HCT116 (cell line): ENCODE measurements at regions not wholly inside any gene's neighbourhood (a gene's known extent, or its start where the extent isn't known, plus 50 kb on each side); places are given as distances from the start of the nearest gene placed in this dataset.

Experiments used
- ATAC-seq: fragments of 200-7000 bp; cut with Tn5 transposase; 2 replicates; pipeline ENCODE4 v1.9.1; 2020; ENCODE audit warnings: mild to moderate bottlenecking, moderate library complexity
- BruUV-seq: library from RNA; stranded (reverse); fragments of 400-500 nt; replicated peaks from 2 replicates; lab custom pipeline; 2021; lab: Mats Ljungman, UMichigan
- CTCF ChIA-PET: fragments of 300-600 bp; sonication (Branson Sonifier 250); formaldehyde crosslinking; loops from one replicate; lab custom pipeline; 2021; ENCODE audit warnings: antibody characterized with exemption; lab: Charles Lee
- POLR2A ChIA-PET: fragments of 300-600, 350-600 bp; sonication (Branson Sonifier 250); formaldehyde crosslinking; loops from one replicate; lab custom pipeline; 2021; ENCODE audit warnings: antibody characterized with exemption; lab: Charles Lee
- RAD21 ChIA-PET, 2 experiments: fragments of 300-600 bp; sonication (Branson Sonifier 250); formaldehyde crosslinking; loops; one replicate each; lab custom pipeline; 2023; ENCODE audit warnings: low total read pairs in 2 of 2; ENCODE audit not compliant: uncharacterized antibody in 2 of 2, unreplicated experiment in 2 of 2, low non-redundant PET in 1 of 2; lab: Charles Lee
- DNase-seq: peaks from one replicate; pipeline ENCODE4 v3.0.0-alpha.2; 2010; ENCODE audit warnings: low read depth, low spot score
- H2AFZ ChIP-seq: fragments of 200-600 bp; shearing (Covaris generic), sonication (generic); 2 replicates; pipeline ENCODE4 v1.6.1; 2017; ENCODE audit warnings: low read depth, mixed run types, mixed read lengths, antibody characterized with exemption, low read length; ENCODE audit not compliant: poor library complexity, severe bottlenecking
- H3K27ac ChIP-seq: 2 replicates; pipeline ENCODE4 v1.5.1; 2012; ENCODE audit warnings: low read depth, low read length
- H3K27me3 ChIP-seq: fragments of 200-600 bp; sonication (generic); 2 replicates; pipeline ENCODE4 v1.6.1; 2016; ENCODE audit warnings: mixed run types, low read length, mixed read lengths; ENCODE audit not compliant: insufficient read depth
- H3K36me3 ChIP-seq, 2 experiments: fragments of 200-500 bp in 1 of 2; fragments of 200-600 bp in 1 of 2; sonication (Bioruptor generic) in 1 of 2; sonication (generic) in 1 of 2; 2 replicates each; pipeline versions ENCODE4 v1.5.1 to v1.6.1; 2014 to 2016; ENCODE audit warnings: low read length in 2 of 2, inconsistent platforms in 1 of 2, mixed read lengths in 1 of 2, mixed run types in 1 of 2; ENCODE audit not compliant: insufficient read depth in 2 of 2, control insufficient read depth in 1 of 2
- H3K4me1 ChIP-seq, 2 experiments: fragments of 200-600 bp in 1 of 2; sonication (generic) in 1 of 2; 2 replicates each; pipeline versions ENCODE4 v1.5.1 to v1.6.1; 2012 to 2017; ENCODE audit warnings: low read length in 2 of 2, inconsistent platforms in 1 of 2, mild to moderate bottlenecking in 1 of 2, mixed read lengths in 1 of 2, mixed run types in 1 of 2, moderate library complexity in 1 of 2; ENCODE audit not compliant: insufficient read depth in 2 of 2, control insufficient read depth in 1 of 2
- H3K4me2 ChIP-seq: fragments of 200-600 bp; sonication (generic); 2 replicates; pipeline ENCODE4 v1.6.1; 2017; ENCODE audit warnings: mixed run types, low read length, mixed read lengths
- H3K4me3 ChIP-seq, 2 experiments: fragments of 200-600 bp in 1 of 2; sonication (generic) in 1 of 2; replicated peaks in 1 of 2; 2 replicates each; pipeline ENCODE4 v1.5.1; 2011 to 2016; ENCODE audit warnings: low read length in 2 of 2, control low read depth in 1 of 2, low read depth in 1 of 2, mild to moderate bottlenecking in 1 of 2, mixed read lengths in 1 of 2, mixed run types in 1 of 2
- H3K79me2 ChIP-seq: fragments of 200-600 bp; sonication (generic); 2 replicates; pipeline ENCODE4 v1.6.1; 2017; ENCODE audit warnings: mild to moderate bottlenecking, mixed run types, low read length, moderate library complexity, mixed read lengths; ENCODE audit not compliant: insufficient read depth
- H3K9ac ChIP-seq: fragments of 200-600 bp; sonication (generic); 2 replicates; pipeline ENCODE4 v1.6.1; 2016; ENCODE audit warnings: low read length, mixed read lengths
- H3K9me2 ChIP-seq: fragments of 200-600 bp; sonication (generic), shearing (Covaris generic); 2 replicates; pipeline ENCODE4 v1.6.1; 2017; ENCODE audit warnings: mixed run types, mild to moderate bottlenecking, moderate library complexity; ENCODE audit not compliant: insufficient read depth
- H3K9me3 ChIP-seq, 2 experiments: fragments of 200-500 bp in 1 of 2; fragments of 200-600 bp in 1 of 2; sonication (Bioruptor generic) in 1 of 2; sonication (generic) in 1 of 2; 2 replicates each; pipeline ENCODE4 v1.6.1; 2014 to 2017; ENCODE audit warnings: low read length in 2 of 2, mixed read lengths in 2 of 2, inconsistent platforms in 1 of 2, low read depth in 1 of 2, mild to moderate bottlenecking in 1 of 2, mixed run types in 1 of 2, moderate library complexity in 1 of 2; ENCODE audit not compliant: control insufficient read depth in 1 of 2, insufficient read depth in 1 of 2
- H4K20me1 ChIP-seq: fragments of 200-600 bp; sonication (generic), shearing (Covaris generic); 2 replicates; pipeline ENCODE4 v1.6.1; 2017; ENCODE audit warnings: mixed run types, mild to moderate bottlenecking, moderate library complexity; ENCODE audit not compliant: insufficient read depth
- ATF3 ChIP-seq: IDR thresholded peaks from 2 replicates; pipeline ENCODE4 v1.6.1; 2012
- CBX3 ChIP-seq: IDR thresholded peaks from 2 replicates; pipeline ENCODE4 v1.6.1; 2012; ENCODE audit warnings: low read depth
- CEBPB ChIP-seq: IDR thresholded peaks from 2 replicates; pipeline ENCODE4 v1.6.1; 2012; ENCODE audit warnings: low read depth
- CTCF ChIP-seq, 3 experiments: fragments of 200-600 bp in 1 of 3; sonication (generic) in 1 of 3; IDR thresholded peaks in 2 of 3; conservative IDR thresholded peaks in 1 of 3; 2 replicates each; pipeline ENCODE4 v1.5.1; 2012 to 2017; ENCODE audit warnings: low read depth in 2 of 3, low read length in 2 of 3, antibody characterized with exemption in 1 of 3, borderline replicate concordance in 1 of 3, control low read depth in 1 of 3, mild to moderate bottlenecking in 1 of 3, mixed read lengths in 1 of 3, mixed run types in 1 of 3, moderate library complexity in 1 of 3; ENCODE audit not compliant: insufficient read depth in 1 of 3
- EGR1 ChIP-seq: IDR thresholded peaks from 2 replicates; pipeline ENCODE4 v1.6.1; 2012; ENCODE audit warnings: low read depth
- EZH2 ChIP-seq: fragments of 200-600 bp; sonication (generic); IDR thresholded peaks from 2 replicates; pipeline ENCODE4 v1.6.1; 2017; ENCODE audit warnings: antibody characterized with exemption, mixed run types
- EZH2phosphoT487 ChIP-seq: fragments of 200-600 bp; IDR thresholded peaks from 2 replicates; pipeline ENCODE4 v1.6.1; 2018; ENCODE audit warnings: antibody characterized with exemption, borderline replicate concordance
- JUND ChIP-seq: IDR thresholded peaks from 2 replicates; pipeline ENCODE4 v1.6.1; 2012
- MAX ChIP-seq: IDR thresholded peaks from 2 replicates; pipeline ENCODE4 v1.6.1; 2012
- POLR2A ChIP-seq: IDR thresholded peaks from 2 replicates; pipeline ENCODE4 v1.7.0; 2011; ENCODE audit warnings: borderline replicate concordance; ENCODE audit not compliant: insufficient read depth, insufficient read length; ENCODE audit errors: extremely low read depth
- RAD21 ChIP-seq: IDR thresholded peaks from 2 replicates; pipeline ENCODE4 v1.6.1; 2012; ENCODE audit warnings: low read depth, mild to moderate bottlenecking
- REST ChIP-seq: IDR thresholded peaks from 2 replicates; pipeline ENCODE4 v1.6.1; 2012; ENCODE audit warnings: low read depth
- SIN3A ChIP-seq: IDR thresholded peaks from 2 replicates; pipeline ENCODE4 v1.6.1; 2012; ENCODE audit warnings: low read depth
- SP1 ChIP-seq: IDR thresholded peaks from 2 replicates; pipeline ENCODE4 v1.6.1; 2012; ENCODE audit warnings: low read depth
- SRF ChIP-seq: IDR thresholded peaks from 2 replicates; pipeline ENCODE4 v1.6.1; 2012; ENCODE audit warnings: low read depth
- TCF7L2 ChIP-seq: IDR thresholded peaks from 2 replicates; pipeline ENCODE4 v1.7.0; 2011; ENCODE audit warnings: borderline replicate concordance, inconsistent platforms; ENCODE audit not compliant: insufficient read depth, insufficient read length; ENCODE audit errors: extremely low read depth
- YY1 ChIP-seq: IDR thresholded peaks from 2 replicates; pipeline ENCODE4 v1.6.1; 2011; ENCODE audit warnings: low read length, low read depth, moderate library complexity, mild to moderate bottlenecking; ENCODE audit not compliant: insufficient replicate concordance; ENCODE audit errors: extremely low read depth
- ZBTB33 ChIP-seq: IDR thresholded peaks from 2 replicates; pipeline ENCODE4 v1.6.1; 2011; ENCODE audit warnings: mild to moderate bottlenecking, low read length, moderate library complexity; ENCODE audit not compliant: insufficient replicate concordance; ENCODE audit errors: extremely low read depth
- ZFX ChIP-seq: fragments of 450-650 bp; IDR thresholded peaks from 2 replicates; pipeline ENCODE4 v1.6.1; 2017
- ZNF274 ChIP-seq: fragments of 200-500 bp; sonication (Bioruptor generic); IDR thresholded peaks from 2 replicates; pipeline ENCODE4 v1.6.1; 2014; ENCODE audit warnings: mild to moderate bottlenecking, low read depth, low read length, inconsistent platforms
- intact Hi-C: fragments of 100-400 bp; cut with micrococcal nuclease; formaldehyde crosslinking; loops from 2 replicates; pipeline ENCODE4 v1.10.0; 2022

GRCh38 chr3:102916532-102916931, 481.7 kb downstream of the ZPLD1 start:
- RAD21 ChIA-PET = no interaction called here
- Histone ChIP-seq H3K36me3 (no peaks in the 10 kb centered on the region), H4K20me1 (no peaks in the 10 kb centered on the region), H3K4me1 (no peaks in the 10 kb centered on the region), H3K4me3 (no peak overlapping the region), H3K9ac (no peak overlapping the region), H3K4me2 (no peak overlapping the region), H3K27me3 (no peaks in the 10 kb centered on the region), H3K9me2 (no peaks in the 10 kb centered on the region), H3K9me3 (no peaks in the 10 kb centered on the region), H3K27ac (no peak overlapping the region), H3K79me2 (no peaks in the 10 kb centered on the region), H2AFZ (no peak overlapping the region)
- no peak for DNase-seq
- POLR2A ChIA-PET = no interaction called here
- intact Hi-C loops = no loop called here
- no peak for TF ChIP-seq SP1
- TF ChIP-seq ATF3 = no peak
- TF ChIP-seq SIN3A = no peak
- TF ChIP-seq EZH2phosphoT487 = no peak
- TF ChIP-seq CEBPB = no peak
- TF ChIP-seq ZNF274 = no peak
- TF ChIP-seq POLR2A = no peak
- TF ChIP-seq EZH2 = no peak
- TF ChIP-seq CBX3 = no peak
- TF ChIP-seq SRF = no peak
- no peak for TF ChIP-seq EGR1
- TF ChIP-seq REST = no peak
- no peak for TF ChIP-seq RAD21
- TF ChIP-seq YY1 = no peak
- no peak for TF ChIP-seq TCF7L2
- no peak for TF ChIP-seq ZBTB33
- no peak for TF ChIP-seq MAX
- TF ChIP-seq CTCF (IDR thresholded peaks at IDR 0.05 in 2 of 3, conservative IDR thresholded peaks at IDR 0.05 in 1 of 3; ENCODE audit: borderline replicate concordance in 1 of 3, insufficient read depth in 1 of 3, low read depth in 2 of 3, low read length in 2 of 3) = no peak
- no peak for TF ChIP-seq ZFX
- no peak for TF ChIP-seq JUND
- no TSS peak for BruUV-seq
- ATAC-seq = no peak
- CTCF ChIA-PET = no interaction called here
